Hepatocyte (in vitro differentiated cells): ENCODE measurements at regions not wholly inside any gene's neighbourhood (a gene's known extent, or its start where the extent isn't known, plus 50 kb on each side); places are given as distances from the start of the nearest gene placed in this dataset.

Experiments used
- EZH2 ChIP-seq: fragments of 200-600 bp; sonication (generic); IDR thresholded peaks from 2 replicates; pipeline ENCODE4 v1.6.1; 2016; ENCODE audit warnings: antibody characterized with exemption, mild to moderate bottlenecking, borderline replicate concordance
- EZH2phosphoT487 ChIP-seq: fragments of 200-600 bp; sonication (generic); IDR thresholded peaks from one replicate; pipeline ENCODE4 v1.6.1; 2018; ENCODE audit warnings: antibody characterized with exemption, mild to moderate bottlenecking, low read depth, moderate library complexity; ENCODE audit not compliant: unreplicated experiment, severe bottlenecking
- TF ChIP-seq, protein P1 (sequence below): fragments of 200-600 bp; sonication (generic); IDR thresholded peaks from 2 replicates; pipeline ENCODE4 v1.5.1; 2016; ENCODE audit warnings: antibody characterized with exemption, mild to moderate bottlenecking; ENCODE audit not compliant: poor library complexity

GRCh38 chr4:13750594-13750993, 123.1 kb upstream of the BOD1L1 start:
- TF ChIP-seq, protein P1, sequence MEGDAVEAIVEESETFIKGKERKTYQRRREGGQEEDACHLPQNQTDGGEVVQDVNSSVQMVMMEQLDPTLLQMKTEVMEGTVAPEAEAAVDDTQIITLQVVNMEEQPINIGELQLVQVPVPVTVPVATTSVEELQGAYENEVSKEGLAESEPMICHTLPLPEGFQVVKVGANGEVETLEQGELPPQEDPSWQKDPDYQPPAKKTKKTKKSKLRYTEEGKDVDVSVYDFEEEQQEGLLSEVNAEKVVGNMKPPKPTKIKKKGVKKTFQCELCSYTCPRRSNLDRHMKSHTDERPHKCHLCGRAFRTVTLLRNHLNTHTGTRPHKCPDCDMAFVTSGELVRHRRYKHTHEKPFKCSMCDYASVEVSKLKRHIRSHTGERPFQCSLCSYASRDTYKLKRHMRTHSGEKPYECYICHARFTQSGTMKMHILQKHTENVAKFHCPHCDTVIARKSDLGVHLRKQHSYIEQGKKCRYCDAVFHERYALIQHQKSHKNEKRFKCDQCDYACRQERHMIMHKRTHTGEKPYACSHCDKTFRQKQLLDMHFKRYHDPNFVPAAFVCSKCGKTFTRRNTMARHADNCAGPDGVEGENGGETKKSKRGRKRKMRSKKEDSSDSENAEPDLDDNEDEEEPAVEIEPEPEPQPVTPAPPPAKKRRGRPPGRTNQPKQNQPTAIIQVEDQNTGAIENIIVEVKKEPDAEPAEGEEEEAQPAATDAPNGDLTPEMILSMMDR, result no peak
- TF ChIP-seq EZH2 (no peak), EZH2phosphoT487 (no peak)
